A549 (cell line): ENCODE measurements at regions not wholly inside any gene's neighbourhood (a gene's known extent, or its start where the extent isn't known, plus 50 kb on each side); places are given as distances from the start of the nearest gene placed in this dataset.

Experiments
- ATAC-seq, 2 experiments: fragments of 200-7000 bp in 1 of 2; fragments of >200 bp in 1 of 2; cut with Nextera tagmentation in 1 of 2; cut with Tn5 transposase in 1 of 2; 3 replicates each; pipeline versions ENCODE4 v1.8.0 to v1.9.1; 2018 to 2020; ENCODE audit warnings: mild to moderate bottlenecking in 1 of 2, moderate library complexity in 1 of 2
- CTCF ChIA-PET: fragments of 300-600 bp; sonication (Branson Sonifier 250); formaldehyde crosslinking; extraction: SDS; loops from one replicate; lab custom pipeline; 2021; ENCODE audit warnings: antibody characterized with exemption, inconsistent platforms; lab: Yijun Ruan, JAX
- POLR2A ChIA-PET: fragments of 350-600 bp; formaldehyde crosslinking; extraction: SDS; loops from one replicate; lab custom pipeline; 2021; ENCODE audit warnings: antibody characterized with exemption, inconsistent platforms; lab: Yijun Ruan, JAX
- DNase-seq, 2 experiments: peaks; one replicate each; pipeline versions ENCODE4 v3.0.0 to v3.0.0-alpha.2; 2011 to 2016; ENCODE audit warnings: low read depth in 1 of 2, low spot score in 1 of 2
- FAIRE-seq: peaks from 2 replicates; lab custom pipeline; 2011; peaks lifted over from hg19 to GRCh38; lab: Jason Lieb, UNC
- H3K27ac ChIP-seq, 2 experiments: fragments of >200 bp; sonication (Bioruptor Twin); formaldehyde crosslinking; 3 replicates each; pipeline ENCODE4 v1.5.1; 2016 to 2017
- H3K4me1 ChIP-seq: fragments of >200 bp; sonication (Bioruptor Twin); formaldehyde crosslinking; 3 replicates; pipeline ENCODE4 v1.6.1; 2016
- H3K4me2 ChIP-seq: fragments of >200 bp; sonication (Bioruptor Twin); formaldehyde crosslinking; 3 replicates; pipeline ENCODE4 v1.6.1; 2016
- H3K4me3 ChIP-seq: fragments of >200 bp; sonication (Bioruptor Twin); formaldehyde crosslinking; 3 replicates; pipeline ENCODE4 v1.5.1; 2016
- H3K9me3 ChIP-seq: fragments of >200 bp; sonication (Bioruptor Twin); formaldehyde crosslinking; 3 replicates; pipeline ENCODE4 v1.6.1; 2016
- BHLHE40 ChIP-seq: IDR thresholded peaks from 2 replicates; pipeline ENCODE4 v1.6.1; 2012; ENCODE audit warnings: low read depth, low read length, inconsistent platforms
- CEBPB ChIP-seq, 2 experiments: fragments of >200 bp in 1 of 2; sonication (Bioruptor Twin) in 1 of 2; formaldehyde crosslinking in 1 of 2; IDR thresholded peaks; 2 replicates each; pipeline ENCODE4 v1.6.1; 2012 to 2016
- EHF ChIP-seq: fragments of 250-450 bp; sonication (Bioruptor Pico); IDR thresholded peaks from 2 replicates; pipeline ENCODE4 v1.5.0; 2020; ENCODE audit warnings: mild to moderate bottlenecking
- EHMT2 ChIP-seq: fragments of 200-600 bp; sonication (generic); IDR thresholded peaks from 2 replicates; pipeline ENCODE4 v1.6.1; 2016; ENCODE audit warnings: antibody characterized with exemption, low read depth, mild to moderate bottlenecking, moderate library complexity
- ESRRA ChIP-seq: fragments of 150-350 bp; IDR thresholded peaks from 2 replicates; pipeline ENCODE4 v1.6.1; 2014; ENCODE audit warnings: mild to moderate bottlenecking, low read length, borderline replicate concordance
- HEYL ChIP-seq: fragments of 250-450 bp; sonication (Bioruptor Pico); IDR thresholded peaks from 2 replicates; pipeline ENCODE4 v1.8.0; 2021; ENCODE audit warnings: mild to moderate bottlenecking, moderate library complexity
- HOXA7 ChIP-seq: fragments of 250-450 bp; sonication (Bioruptor Pico); IDR thresholded peaks from 2 replicates; pipeline ENCODE4 v1.5.0; 2020; ENCODE audit warnings: mild to moderate bottlenecking, moderate library complexity
- HOXB5 ChIP-seq: fragments of 250-450 bp; sonication (Bioruptor Pico); IDR thresholded peaks from 2 replicates; pipeline ENCODE4 v1.5.0; 2020; ENCODE audit warnings: mild to moderate bottlenecking, moderate library complexity
- JUN ChIP-seq, 2 experiments: fragments of >200 bp; sonication (Bioruptor Twin); formaldehyde crosslinking; IDR thresholded peaks; 2 replicates in 1 of 2; 3 replicates in 1 of 2; pipeline ENCODE4 v1.6.1; 2016 to 2017
- MAX ChIP-seq: IDR thresholded peaks from 2 replicates; pipeline ENCODE4 v1.6.1; 2012
- MYC ChIP-seq: IDR thresholded peaks from 2 replicates; pipeline ENCODE4 v1.6.1; 2012; ENCODE audit warnings: mild to moderate bottlenecking, inconsistent platforms, low read length, improper control_type of control experiment, borderline replicate concordance
- NFE2L2 ChIP-seq: fragments of 150-350 bp; conservative IDR thresholded peaks from 2 replicates; pipeline ENCODE4 v1.6.1; 2014; ENCODE audit warnings: low read length
- NPAS2 ChIP-seq: fragments of 250-450 bp; sonication (Bioruptor Pico); IDR thresholded peaks from 2 replicates; pipeline ENCODE4 v1.8.0; 2022; ENCODE audit warnings: mild to moderate bottlenecking, moderate library complexity, borderline replicate concordance
- RARB ChIP-seq: fragments of 250-450 bp; sonication (Bioruptor Pico); IDR thresholded peaks from 2 replicates; pipeline ENCODE4 v1.8.0; 2021; ENCODE audit warnings: mild to moderate bottlenecking, moderate library complexity
- TFCP2L1 ChIP-seq: fragments of 250-450 bp; sonication (Bioruptor Pico); IDR thresholded peaks from 2 replicates; pipeline ENCODE4 v1.5.0; 2021; ENCODE audit warnings: mild to moderate bottlenecking
- ZFP36 ChIP-seq: fragments of 450-650 bp; IDR thresholded peaks from 2 replicates; pipeline ENCODE4 v1.6.1; 2014; ENCODE audit warnings: borderline replicate concordance; ENCODE audit not compliant: partially characterized antibody
- ZNF302 ChIP-seq: fragments of 250-450 bp; sonication (Bioruptor Pico); IDR thresholded peaks from 2 replicates; pipeline ENCODE4 v1.9.0; 2021; ENCODE audit warnings: inconsistent platforms, mild to moderate bottlenecking, moderate library complexity
- ZSCAN20 ChIP-seq: fragments of 250-450 bp; sonication (Bioruptor Pico); IDR thresholded peaks from 2 replicates; pipeline ENCODE4 v1.8.0; 2022; ENCODE audit warnings: mild to moderate bottlenecking, moderate library complexity
- WGBS: methylation state at CpG from one replicate; pipeline ENCODE4 v1.1.6; 2017; ENCODE audit errors: missing lambda C conversion rate; 5-methylcytosine and 5-hydroxymethylcytosine counted together
- TF ChIP-seq, protein P1 (sequence below): fragments of 450-650 bp; IDR thresholded peaks from 2 replicates; pipeline ENCODE4 v1.6.1; 2014; ENCODE audit warnings: antibody characterized with exemption
- TF ChIP-seq, protein P2 (sequence below): fragments of 250-450 bp; sonication (Bioruptor Pico); IDR thresholded peaks from 2 replicates; pipeline ENCODE4 v1.5.0; 2020; ENCODE audit warnings: low read depth, mild to moderate bottlenecking, moderate library complexity
- TF ChIP-seq, protein P3 (sequence below): fragments of 250-450 bp; sonication (Bioruptor Pico); IDR thresholded peaks from 2 replicates; pipeline ENCODE4 v1.5.0; 2021; ENCODE audit warnings: mild to moderate bottlenecking, moderate library complexity, borderline replicate concordance

- TF ChIP-seq, protein P1, sequence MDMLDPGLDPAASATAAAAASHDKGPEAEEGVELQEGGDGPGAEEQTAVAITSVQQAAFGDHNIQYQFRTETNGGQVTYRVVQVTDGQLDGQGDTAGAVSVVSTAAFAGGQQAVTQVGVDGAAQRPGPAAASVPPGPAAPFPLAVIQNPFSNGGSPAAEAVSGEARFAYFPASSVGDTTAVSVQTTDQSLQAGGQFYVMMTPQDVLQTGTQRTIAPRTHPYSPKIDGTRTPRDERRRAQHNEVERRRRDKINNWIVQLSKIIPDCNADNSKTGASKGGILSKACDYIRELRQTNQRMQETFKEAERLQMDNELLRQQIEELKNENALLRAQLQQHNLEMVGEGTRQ: no peak
- TF ChIP-seq HOXB5 (CRISPR knock-in tag): no peak
These were observed 176.9 kb upstream of the CITED2 start (continued) for GRCh38 chr6:139551376-139551775.

DNA sequence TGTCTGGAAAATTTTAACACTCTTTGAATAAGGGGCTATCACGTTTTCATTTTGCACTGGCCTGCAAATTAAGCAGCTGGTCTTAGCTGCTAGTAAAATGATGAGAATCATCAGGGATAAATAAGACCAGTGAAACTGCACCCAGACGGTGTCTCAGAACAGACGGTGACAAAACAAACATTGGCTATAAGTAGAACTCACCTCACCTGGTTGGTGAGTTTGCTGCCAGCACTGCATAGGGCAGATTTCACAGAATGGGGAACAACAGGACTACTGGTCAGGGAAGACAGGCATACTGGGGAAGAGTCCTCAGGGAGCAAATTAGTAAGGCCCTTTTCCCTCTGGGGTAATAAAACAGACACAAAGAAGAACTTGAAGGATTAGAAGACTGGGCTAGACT is 175.9 kb upstream of the CITED2 start:
- FAIRE-seq: no peak
- no peaks in the 10 kb centered on the region for H3K9me3 ChIP-seq
- no peak for DNase-seq
- ChIA-PET POLR2A (no interaction called here), CTCF (no interaction called here)
- TF ChIP-seq, protein P2, sequence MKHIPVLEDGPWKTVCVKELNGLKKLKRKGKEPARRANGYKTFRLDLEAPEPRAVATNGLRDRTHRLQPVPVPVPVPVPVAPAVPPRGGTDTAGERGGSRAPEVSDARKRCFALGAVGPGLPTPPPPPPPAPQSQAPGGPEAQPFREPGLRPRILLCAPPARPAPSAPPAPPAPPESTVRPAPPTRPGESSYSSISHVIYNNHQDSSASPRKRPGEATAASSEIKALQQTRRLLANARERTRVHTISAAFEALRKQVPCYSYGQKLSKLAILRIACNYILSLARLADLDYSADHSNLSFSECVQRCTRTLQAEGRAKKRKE (CRISPR knock-in tag): no peak
- TF ChIP-seq HEYL (CRISPR knock-in tag) (no peak), NFE2L2 (no peak), JUN (IDR thresholded peaks at IDR 0.05) (no peak), MYC (no peak), CEBPB (IDR thresholded peaks at IDR 0.05) (no peak), NPAS2 (CRISPR knock-in tag) (no peak)
- TF ChIP-seq, protein P3, sequence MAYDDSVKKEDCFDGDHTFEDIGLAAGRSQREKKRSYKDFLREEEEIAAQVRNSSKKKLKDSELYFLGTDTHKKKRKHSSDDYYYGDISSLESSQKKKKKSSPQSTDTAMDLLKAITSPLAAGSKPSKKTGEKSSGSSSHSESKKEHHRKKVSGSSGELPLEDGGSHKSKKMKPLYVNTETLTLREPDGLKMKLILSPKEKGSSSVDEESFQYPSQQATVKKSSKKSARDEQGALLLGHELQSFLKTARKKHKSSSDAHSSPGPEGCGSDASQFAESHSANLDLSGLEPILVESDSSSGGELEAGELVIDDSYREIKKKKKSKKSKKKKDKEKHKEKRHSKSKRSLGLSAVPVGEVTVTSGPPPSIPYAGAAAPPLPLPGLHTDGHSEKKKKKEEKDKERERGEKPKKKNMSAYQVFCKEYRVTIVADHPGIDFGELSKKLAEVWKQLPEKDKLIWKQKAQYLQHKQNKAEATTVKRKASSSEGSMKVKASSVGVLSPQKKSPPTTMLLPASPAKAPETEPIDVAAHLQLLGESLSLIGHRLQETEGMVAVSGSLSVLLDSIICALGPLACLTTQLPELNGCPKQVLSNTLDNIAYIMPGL (CRISPR knock-in tag): no peak
- TF ChIP-seq, protein P1: no peak
- 0 out of 3 replicates have a peak, but pooled peaks cover 2% of the 10 kb centered on the region for H3K4me1 ChIP-seq
- 79% methylated on average over 3 of the region's 3 CpGs for WGBS
- ATAC-seq: no peak
- H3K27ac ChIP-seq: no peak overlapping the region
- H3K4me3 ChIP-seq: no peak overlapping the region
- no peak overlapping the region for H3K4me2 ChIP-seq

DNA sequence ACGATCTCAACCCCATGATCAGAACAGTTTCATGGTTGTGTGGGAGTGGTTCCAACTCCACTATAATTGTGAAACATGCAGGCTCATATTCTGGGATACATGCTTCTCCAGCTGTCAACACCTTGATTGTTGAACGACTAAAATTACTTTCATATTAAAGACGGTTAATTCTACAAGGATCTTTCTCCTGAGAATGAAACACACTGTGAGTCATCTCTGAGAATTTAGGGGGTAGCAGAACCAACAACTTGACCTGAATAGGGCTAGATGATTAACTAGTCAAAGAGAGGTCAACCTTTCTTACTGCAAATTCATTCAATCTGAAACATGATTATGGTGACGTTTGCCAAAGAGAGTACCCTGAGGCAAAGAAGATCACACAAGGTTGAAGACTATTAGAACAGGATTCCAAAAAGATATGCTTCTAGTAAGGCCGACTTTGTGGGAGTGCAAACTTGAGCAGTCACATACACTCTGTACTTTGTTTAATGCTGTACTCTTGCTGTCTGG is 175.2 kb upstream of the CITED2 start:
- 66% methylated on average over 5 of the region's 5 CpGs for WGBS
- Histone ChIP-seq H3K4me3 (no peak overlapping the region), H3K27ac (no peak overlapping the region), H3K4me1 (0 out of 3 replicates have a peak, but pooled peaks cover 2% of the 10 kb centered on the region), H3K9me3 (no peaks in the 10 kb centered on the region), H3K4me2 (no peak overlapping the region)
- ATAC-seq (no peak), DNase-seq (no peak), FAIRE-seq (no peak)
- no peak for TF ChIP-seq ZFP36
- no peak for TF ChIP-seq TFCP2L1
- no peak for TF ChIP-seq HOXB5 (CRISPR knock-in tag)
- no peak for TF ChIP-seq MAX
- no peak for TF ChIP-seq ZSCAN20 (CRISPR knock-in tag)
- no peak for TF ChIP-seq EHF (CRISPR knock-in tag)
- TF ChIP-seq EHMT2: no peak
- TF ChIP-seq ESRRA: no peak
- TF ChIP-seq BHLHE40: no peak
- TF ChIP-seq RARB (CRISPR knock-in tag): no peak
- TF ChIP-seq HOXA7: no peak
- no peak for TF ChIP-seq ZNF302 (CRISPR knock-in tag)
- POLR2A ChIA-PET: no interaction called here
- CTCF ChIA-PET: no interaction called here
